IMR-90 (cell line): ENCODE measurements at regions not wholly inside any gene's neighbourhood (a gene's known extent, or its start where the extent isn't known, plus 50 kb on each side); places are given as distances from the start of the nearest gene placed in this dataset.

Source experiments
- POLR2A ChIP-seq: IDR thresholded peaks from 2 replicates; pipeline ENCODE4 v1.6.1; 2012; ENCODE audit warnings: mild to moderate bottlenecking, low read depth, low read length
- RAD21 ChIP-seq: IDR thresholded peaks from 2 replicates; pipeline ENCODE4 v1.6.1; 2012; ENCODE audit warnings: low read length, improper control_type of control experiment
- TF ChIP-seq, protein P1 (sequence below): conservative IDR thresholded peaks from 2 replicates; pipeline ENCODE4 v1.5.1; 2012; ENCODE audit warnings: mild to moderate bottlenecking, low read depth, low read length, improper control_type of control experiment

GRCh38 chr6:2363211-2363610 is 117.8 kb upstream of the GMDS start:
- TF ChIP-seq POLR2A: no peak
- TF ChIP-seq, protein P1, sequence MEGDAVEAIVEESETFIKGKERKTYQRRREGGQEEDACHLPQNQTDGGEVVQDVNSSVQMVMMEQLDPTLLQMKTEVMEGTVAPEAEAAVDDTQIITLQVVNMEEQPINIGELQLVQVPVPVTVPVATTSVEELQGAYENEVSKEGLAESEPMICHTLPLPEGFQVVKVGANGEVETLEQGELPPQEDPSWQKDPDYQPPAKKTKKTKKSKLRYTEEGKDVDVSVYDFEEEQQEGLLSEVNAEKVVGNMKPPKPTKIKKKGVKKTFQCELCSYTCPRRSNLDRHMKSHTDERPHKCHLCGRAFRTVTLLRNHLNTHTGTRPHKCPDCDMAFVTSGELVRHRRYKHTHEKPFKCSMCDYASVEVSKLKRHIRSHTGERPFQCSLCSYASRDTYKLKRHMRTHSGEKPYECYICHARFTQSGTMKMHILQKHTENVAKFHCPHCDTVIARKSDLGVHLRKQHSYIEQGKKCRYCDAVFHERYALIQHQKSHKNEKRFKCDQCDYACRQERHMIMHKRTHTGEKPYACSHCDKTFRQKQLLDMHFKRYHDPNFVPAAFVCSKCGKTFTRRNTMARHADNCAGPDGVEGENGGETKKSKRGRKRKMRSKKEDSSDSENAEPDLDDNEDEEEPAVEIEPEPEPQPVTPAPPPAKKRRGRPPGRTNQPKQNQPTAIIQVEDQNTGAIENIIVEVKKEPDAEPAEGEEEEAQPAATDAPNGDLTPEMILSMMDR: no peak
- no peak for TF ChIP-seq RAD21
